ENCODE measurements at regions not wholly inside any gene's neighbourhood (a gene's known extent, or its start where the extent isn't known, plus 50 kb on each side); places are given as distances from the start of the nearest gene placed in this dataset.

GRCh38 chr20:60888771-60889170 is 363.3 kb upstream of the CDH4 start:
- intact Hi-C loops (cut with micrococcal nuclease; ENCODE audit: unreplicated experiment): no loop called here
- POLR2A ChIA-PET: interaction anchor here (0.6 kb wide), 1 partner anchor 55 kb away, joined by 3 read pairs; no protein-coding TSS in a partner anchor
- TF ChIP-seq, protein P1, sequence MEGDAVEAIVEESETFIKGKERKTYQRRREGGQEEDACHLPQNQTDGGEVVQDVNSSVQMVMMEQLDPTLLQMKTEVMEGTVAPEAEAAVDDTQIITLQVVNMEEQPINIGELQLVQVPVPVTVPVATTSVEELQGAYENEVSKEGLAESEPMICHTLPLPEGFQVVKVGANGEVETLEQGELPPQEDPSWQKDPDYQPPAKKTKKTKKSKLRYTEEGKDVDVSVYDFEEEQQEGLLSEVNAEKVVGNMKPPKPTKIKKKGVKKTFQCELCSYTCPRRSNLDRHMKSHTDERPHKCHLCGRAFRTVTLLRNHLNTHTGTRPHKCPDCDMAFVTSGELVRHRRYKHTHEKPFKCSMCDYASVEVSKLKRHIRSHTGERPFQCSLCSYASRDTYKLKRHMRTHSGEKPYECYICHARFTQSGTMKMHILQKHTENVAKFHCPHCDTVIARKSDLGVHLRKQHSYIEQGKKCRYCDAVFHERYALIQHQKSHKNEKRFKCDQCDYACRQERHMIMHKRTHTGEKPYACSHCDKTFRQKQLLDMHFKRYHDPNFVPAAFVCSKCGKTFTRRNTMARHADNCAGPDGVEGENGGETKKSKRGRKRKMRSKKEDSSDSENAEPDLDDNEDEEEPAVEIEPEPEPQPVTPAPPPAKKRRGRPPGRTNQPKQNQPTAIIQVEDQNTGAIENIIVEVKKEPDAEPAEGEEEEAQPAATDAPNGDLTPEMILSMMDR (conservative IDR thresholded peaks at IDR 0.05; ENCODE audit: low read length): no peak
- TF ChIP-seq EZH2phosphoT487 (IDR thresholded peaks at IDR 0.05; ENCODE audit: borderline replicate concordance, low read depth, low read length): no peak
- Histone ChIP-seq H3K9me3 (ENCODE audit: low read length) (no peaks in the 10 kb centered on the region), H3K4me3 (ENCODE audit: low read depth, low read length, poor library complexity, severe bottlenecking) (no peak overlapping the region), H3K4me1 (ENCODE audit: insufficient read depth, low read length, poor library complexity, severe bottlenecking) (no peaks in the 10 kb centered on the region), H3K27ac (ENCODE audit: low read depth, low read length, poor library complexity, severe bottlenecking) (no peak overlapping the region), H3K36me3 (ENCODE audit: insufficient read depth, low read length) (no peaks in the 10 kb centered on the region), H3K4me2 (ENCODE audit: low read length) (no peak overlapping the region), H4K20me1 (ENCODE audit: insufficient read depth, low read length) (no peaks in the 10 kb centered on the region), H3K9me2 (ENCODE audit: insufficient read depth, low read length) (no peaks in the 10 kb centered on the region), H3K79me2 (ENCODE audit: insufficient read depth, low read depth, low read length) (no peaks in the 10 kb centered on the region), H2AFZ (ENCODE audit: low read length) (no peak overlapping the region)
- CTCF ChIA-PET (ENCODE audit: unreplicated experiment): no interaction called here
- BruUV-seq (replicated peaks): no TSS peak
- DNase-seq (ENCODE audit: low spot score): no peak

DNA sequence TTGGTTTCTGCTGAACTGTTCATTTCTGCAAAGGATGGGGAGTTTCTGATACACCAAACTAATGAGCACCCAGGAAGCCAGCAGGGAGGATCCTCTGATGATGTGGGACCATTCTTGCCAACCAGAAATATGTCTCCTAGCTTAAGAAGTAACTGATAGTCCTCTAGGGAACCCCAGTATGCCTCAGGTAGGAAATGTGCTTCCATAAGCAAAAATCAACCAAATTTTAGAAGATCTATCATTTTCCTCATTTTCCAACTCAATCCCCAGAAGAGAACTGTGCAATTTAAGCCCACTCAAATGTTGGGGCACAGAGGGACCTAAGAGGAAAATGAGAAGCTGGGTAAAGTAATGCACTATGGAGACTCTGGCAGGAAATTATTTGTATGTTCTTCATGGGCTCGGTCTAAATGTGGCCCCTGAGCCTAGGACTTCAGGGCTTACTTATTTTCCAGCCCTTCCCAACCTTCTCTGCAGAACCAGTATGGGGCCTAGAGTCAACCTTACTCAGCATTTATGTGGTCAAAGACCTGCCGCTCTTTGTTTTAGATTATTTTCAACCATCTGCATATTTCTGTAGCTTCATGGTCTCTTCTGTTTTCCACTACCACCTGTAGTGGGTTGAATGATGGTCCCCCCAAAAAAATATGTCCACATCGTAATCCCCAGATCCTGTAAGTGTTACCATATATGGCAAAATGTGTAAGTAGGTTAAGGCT is 359.8 kb upstream of the CDH4 start:
- POLR2A ChIA-PET: no interaction called here
- Histone ChIP-seq H3K36me3 (ENCODE audit: insufficient read depth, low read length) (no peaks in the 10 kb centered on the region), H3K9me3 (ENCODE audit: low read length) (no peaks in the 10 kb centered on the region), H2AFZ (ENCODE audit: low read length) (no peak overlapping the region), H3K4me3 (ENCODE audit: low read depth, low read length, poor library complexity, severe bottlenecking) (no peak overlapping the region), H3K4me2 (ENCODE audit: low read length) (no peak overlapping the region), H3K79me2 (ENCODE audit: insufficient read depth, low read depth, low read length) (no peaks in the 10 kb centered on the region), H4K20me1 (ENCODE audit: insufficient read depth, low read length) (no peaks in the 10 kb centered on the region), H3K27ac (ENCODE audit: low read depth, low read length, poor library complexity, severe bottlenecking) (no peak overlapping the region), H3K4me1 (ENCODE audit: insufficient read depth, low read length, poor library complexity, severe bottlenecking) (no peaks in the 10 kb centered on the region), H3K9me2 (ENCODE audit: insufficient read depth, low read length) (no peaks in the 10 kb centered on the region)
- BruUV-seq (replicated peaks): no TSS peak
- CTCF ChIA-PET (ENCODE audit: unreplicated experiment): no interaction called here
- DNase-seq (ENCODE audit: low spot score): no peak
- TF ChIP-seq, protein P1 (conservative IDR thresholded peaks at IDR 0.05; ENCODE audit: low read length): no peak
- intact Hi-C loops (cut with micrococcal nuclease; ENCODE audit: unreplicated experiment): no loop called here

- H3K36me3 ChIP-seq (ENCODE audit: insufficient read depth, low read length): no peaks in the 10 kb centered on the region
- no peaks in the 10 kb centered on the region for H3K9me3 ChIP-seq (ENCODE audit: low read length)
- no peaks in the 10 kb centered on the region for H3K79me2 ChIP-seq (ENCODE audit: insufficient read depth, low read depth, low read length)
- no TSS peak for BruUV-seq (replicated peaks)
- no peak overlapping the region for H3K4me2 ChIP-seq (ENCODE audit: low read length)
- TF ChIP-seq, protein P1 (conservative IDR thresholded peaks at IDR 0.05; ENCODE audit: low read length): no peak
- TF ChIP-seq EZH2phosphoT487 (IDR thresholded peaks at IDR 0.05; ENCODE audit: borderline replicate concordance, low read depth, low read length): no peak
- H3K9me2 ChIP-seq (ENCODE audit: insufficient read depth, low read length): no peaks in the 10 kb centered on the region
- H3K27ac ChIP-seq (ENCODE audit: low read depth, low read length, poor library complexity, severe bottlenecking): no peak overlapping the region
- ChIA-PET CTCF (ENCODE audit: unreplicated experiment) (no interaction called here), POLR2A (interaction anchor here (0.6 kb wide), 1 partner anchor 72 kb away, joined by 3 read pairs; no protein-coding TSS in a partner anchor)
- DNase-seq (ENCODE audit: low spot score): no peak
- H4K20me1 ChIP-seq (ENCODE audit: insufficient read depth, low read length): no peaks in the 10 kb centered on the region
- intact Hi-C loops (cut with micrococcal nuclease; ENCODE audit: unreplicated experiment): no loop called here
- no peaks in the 10 kb centered on the region for H3K4me1 ChIP-seq (ENCODE audit: insufficient read depth, low read length, poor library complexity, severe bottlenecking)
- H3K4me3 ChIP-seq (ENCODE audit: low read depth, low read length, poor library complexity, severe bottlenecking): no peak overlapping the region
- H2AFZ ChIP-seq (ENCODE audit: low read length): no peak overlapping the region
Observed at GRCh38 chr20:60894091-60894490, 358.0 kb upstream of the CDH4 start.

Measured in OCI-LY7 (cell line).